ENCODE measurements at regions not wholly inside any gene's neighbourhood (a gene's known extent, or its start where the extent isn't known, plus 50 kb on each side); places are given as distances from the start of the nearest gene placed in this dataset.
"Not testable (repeated sequence)": the region's sequence is repeated elsewhere in the genome, so short reads cannot be mapped to it uniquely, and the experiment has no call there.

GRCh38 chr9:32200896-32201295, 183.5 kb upstream of the ACO1 start:
- no peak for DNase-seq

GRCh38 chr9:32209164-32209563, 175.3 kb upstream of the ACO1 start:
- not testable (repeated sequence) for DNase-seq

- DNase-seq = no peak
Measured at GRCh38 chr9:32218100-32218767, 166.2 kb upstream of the ACO1 start.

DNA sequence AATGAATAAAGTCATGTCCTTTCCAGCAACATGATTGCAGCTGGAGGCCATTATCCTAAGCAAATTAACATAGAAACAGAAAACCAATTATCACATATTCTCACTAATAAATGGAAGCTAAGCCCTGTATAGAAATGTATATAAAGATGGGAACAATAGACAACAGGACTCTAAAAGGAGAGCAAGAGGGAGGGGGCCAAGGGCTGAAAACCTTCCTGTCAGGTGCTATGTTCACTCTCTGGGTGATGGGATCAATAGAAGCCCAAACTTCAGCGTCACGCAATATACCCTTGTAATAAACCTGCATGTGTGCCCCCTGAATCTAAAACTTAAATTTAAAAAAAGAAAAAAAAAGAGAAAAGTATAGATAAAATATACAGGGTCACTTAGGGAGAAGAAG, 163.7 kb upstream of the ACO1 start:
- DNase-seq = no peak

DNA sequence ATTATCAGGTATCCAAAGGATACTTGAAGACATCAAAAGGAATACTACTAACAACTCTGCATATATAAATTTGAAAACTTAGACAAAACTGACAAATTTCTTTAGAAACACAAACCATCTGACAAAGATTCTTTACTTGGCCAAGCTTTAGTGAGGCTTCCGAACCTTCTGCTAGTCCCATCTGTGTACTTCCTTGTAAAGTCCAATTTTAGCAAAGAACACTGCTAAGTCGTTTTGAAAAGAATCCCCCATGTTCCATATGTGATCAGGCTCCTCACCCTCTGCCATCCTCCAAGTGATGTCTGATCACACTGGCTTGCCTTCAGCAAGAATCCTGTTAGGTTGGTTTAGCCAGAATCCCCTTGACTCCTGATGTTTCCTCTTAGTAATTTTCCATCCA, 150.0 kb upstream of the ACO1 start:
- DNase-seq = no peak

DNA sequence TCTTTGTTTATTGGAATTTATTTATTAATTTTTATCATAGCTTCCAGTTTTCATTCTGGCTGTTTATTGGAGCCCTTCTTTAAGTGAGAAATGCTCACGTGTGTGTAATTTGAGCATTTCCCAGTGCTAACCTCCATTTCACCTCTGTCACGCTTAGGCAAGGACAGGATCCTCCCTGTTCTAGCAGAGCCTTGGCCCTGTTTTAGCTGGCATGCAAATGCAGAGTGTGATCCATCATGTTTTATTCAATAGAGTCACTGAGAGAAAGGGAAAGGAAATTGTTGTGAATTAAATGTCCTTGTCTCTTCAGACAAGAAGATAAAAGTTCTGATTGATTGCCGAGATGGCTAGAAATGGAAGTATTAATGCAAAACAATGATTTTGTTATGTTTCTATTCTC, 137.3 kb upstream of the ACO1 start:
- no peak for DNase-seq

DNA sequence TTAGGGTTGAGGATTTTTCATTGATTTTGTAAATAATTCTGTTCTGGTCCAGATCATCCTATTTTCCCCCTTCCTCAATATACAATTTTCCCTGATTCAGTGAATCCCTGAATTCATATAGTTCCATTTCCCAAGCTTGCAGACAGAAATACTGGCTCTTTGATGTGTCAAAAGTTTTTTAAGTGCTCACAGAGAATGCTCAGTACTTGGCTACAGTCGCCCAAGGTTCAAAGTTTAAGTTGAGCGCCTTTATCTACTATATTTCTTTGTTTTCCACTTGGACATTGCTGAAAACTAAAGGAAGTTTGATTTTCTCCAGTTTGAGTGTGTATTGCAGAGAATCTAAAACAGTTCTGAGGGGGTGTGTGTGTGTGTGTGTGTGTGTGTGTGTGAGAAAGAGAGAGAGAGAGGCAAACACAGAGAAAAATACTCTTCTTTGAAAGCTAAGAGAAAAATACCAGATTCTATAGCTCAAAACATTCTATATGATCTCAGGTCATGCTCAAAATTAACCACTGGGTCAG, 136.2 kb upstream of the ACO1 start:
- DNase-seq = no peak

DNA sequence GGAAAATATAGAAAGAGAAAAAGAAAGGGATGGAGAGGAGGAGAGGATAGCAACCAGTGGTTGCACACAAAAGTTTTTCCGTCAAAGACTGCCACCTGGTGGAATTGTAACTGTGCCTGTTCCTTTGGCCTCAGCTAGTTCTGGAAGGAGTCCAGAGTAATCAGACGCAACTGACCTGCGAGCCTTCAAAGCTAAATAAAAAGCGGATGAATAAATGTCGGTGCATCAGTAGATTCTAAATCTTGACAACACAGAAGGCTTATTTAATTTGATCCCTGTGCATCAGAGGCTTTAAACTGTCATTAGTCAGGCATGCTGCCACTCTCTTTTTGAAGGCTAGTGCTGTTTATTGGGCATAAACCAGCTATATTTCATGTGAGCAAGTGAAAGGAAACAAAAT, 132.9 kb upstream of the ACO1 start:
- no peak for DNase-seq

DNA sequence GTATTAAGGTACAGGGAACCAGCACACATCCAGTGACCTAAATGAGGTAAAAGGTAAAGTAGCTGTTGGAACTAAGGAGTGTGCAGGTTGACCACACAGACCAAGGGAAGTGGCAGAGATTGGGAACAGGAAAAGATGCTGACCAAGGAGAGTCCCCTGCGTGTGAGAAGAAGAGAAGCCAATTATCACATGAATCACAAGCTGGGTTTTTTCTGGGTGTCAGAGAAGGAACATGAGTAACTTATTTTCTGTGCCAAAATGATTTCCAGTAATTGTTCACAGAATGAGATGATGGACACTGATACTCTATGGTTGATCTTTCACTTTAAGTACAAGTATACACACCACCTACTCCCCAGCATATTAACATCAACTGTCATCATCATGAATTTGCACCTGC, 130.7 kb upstream of the ACO1 start:
- DNase-seq = no peak

- DNase-seq = no peak
Measured at GRCh38 chr9:32255026-32255425, 129.4 kb upstream of the ACO1 start.

DNA sequence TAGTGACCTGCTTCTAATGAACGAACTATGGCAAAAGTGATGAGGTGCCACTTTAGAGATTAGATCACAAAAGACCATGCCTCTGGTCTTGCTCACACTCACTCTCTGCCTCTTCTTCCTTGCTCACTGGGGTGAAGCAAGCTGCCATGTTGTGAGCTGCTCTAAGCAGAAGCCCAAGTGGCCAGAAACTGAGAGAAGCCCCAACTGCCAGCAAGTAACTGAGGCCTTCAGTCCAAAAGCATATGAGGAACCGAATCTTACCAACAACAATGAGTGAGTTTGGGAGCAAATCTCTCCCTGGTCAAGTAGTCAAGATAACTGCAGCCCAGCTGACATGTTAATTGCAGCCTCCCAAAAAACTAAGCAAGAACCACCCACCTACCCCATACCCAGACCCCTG, 126.0 kb upstream of the ACO1 start:
- no peak for DNase-seq

DNA sequence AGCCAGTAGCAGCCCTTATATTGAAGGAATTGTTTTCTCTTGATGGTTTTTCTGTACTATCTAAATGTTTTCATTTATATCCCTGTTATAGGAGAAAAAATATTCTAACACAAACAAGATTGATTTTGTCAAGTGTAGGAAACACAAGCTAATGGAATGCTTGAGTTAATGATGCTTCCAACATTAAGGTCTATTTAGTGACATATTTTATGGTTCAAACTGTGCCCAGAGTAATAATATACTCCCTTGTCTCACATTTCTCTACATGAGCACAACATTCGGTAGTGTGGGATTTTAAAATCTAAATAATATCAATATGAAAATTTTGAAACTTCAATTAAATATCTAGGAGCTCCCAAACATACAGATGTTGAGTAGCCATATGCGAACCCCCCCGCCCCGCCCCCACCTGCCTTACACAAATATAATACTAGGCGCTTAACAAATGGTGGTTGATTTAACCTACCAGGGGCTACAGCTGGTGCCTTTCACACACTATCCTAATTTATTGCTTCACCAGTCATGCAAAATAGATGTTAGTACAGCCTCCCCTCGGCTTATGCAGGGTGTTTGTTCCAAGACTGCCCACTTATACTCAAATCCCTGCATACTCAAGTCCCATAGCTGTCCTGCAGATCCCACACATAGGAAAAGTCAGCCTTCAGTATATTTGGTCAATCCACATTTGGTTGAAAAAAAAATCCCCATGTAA, 124.1 kb upstream of the ACO1 start:
- DNase-seq = no peak

DNA sequence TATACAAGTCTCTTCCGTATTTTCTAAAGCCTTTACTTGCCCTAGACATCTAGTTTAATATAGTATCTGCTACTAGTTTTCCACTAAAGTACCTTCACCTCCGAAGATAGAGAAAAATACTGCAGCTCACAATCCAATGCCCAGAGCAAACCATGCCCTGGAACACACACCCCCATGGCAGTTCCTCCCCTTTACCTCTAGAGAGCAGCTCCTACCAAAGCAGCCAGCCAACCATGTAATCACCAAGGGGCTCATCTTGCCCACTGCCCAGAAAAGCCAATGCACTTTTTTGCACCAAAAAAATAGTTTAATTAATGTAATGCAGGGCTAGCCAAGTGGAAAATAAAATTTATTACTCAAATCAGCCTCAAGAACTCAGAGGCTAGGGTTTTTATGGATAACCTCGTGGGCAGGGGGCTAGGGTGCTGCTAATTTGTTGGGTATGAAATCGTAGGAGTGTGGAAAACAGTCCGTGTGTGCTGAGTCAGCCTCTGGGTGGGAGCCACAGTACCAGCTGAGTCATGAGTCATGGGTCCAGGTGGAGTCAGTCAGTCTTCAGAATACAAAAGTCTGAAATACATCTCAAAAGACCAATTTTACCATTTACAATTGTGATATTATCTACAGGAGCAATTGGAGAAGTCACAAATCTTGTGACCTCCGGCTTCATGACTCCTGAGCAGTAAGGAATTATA, 120.1 kb upstream of the ACO1 start:
- DNase-seq = no peak

DNA sequence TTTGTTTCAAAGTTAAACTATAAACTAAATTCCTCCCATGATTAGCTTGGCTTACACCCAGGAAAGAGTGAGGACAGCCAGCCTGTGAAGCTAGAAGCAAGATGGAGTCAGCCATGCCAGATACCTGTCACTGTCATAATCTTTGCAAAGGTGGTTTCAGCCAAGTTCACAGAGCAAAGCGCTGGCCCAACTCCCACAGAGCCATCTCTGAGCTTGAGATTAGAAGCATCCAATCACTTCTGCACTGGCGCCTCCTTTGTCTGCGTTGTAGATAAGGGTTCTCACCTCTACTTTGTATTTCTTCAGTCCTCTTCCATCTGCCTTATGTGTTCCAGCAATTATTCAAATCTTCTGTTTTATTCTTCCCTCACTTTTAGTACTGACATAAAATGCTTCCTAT, 119.4 kb upstream of the ACO1 start:
- DNase-seq = no peak

- DNase-seq = no peak
Measured at GRCh38 chr9:32278991-32279390, 105.5 kb upstream of the ACO1 start.

GRCh38 chr9:32289756-32290155, 94.7 kb upstream of the ACO1 start:
- DNase-seq = no peak

- DNase-seq = no peak
Measured at GRCh38 chr9:32291370-32291769, 93.1 kb upstream of the ACO1 start.

- no peak for DNase-seq
Measured at GRCh38 chr9:32292611-32293010, 91.8 kb upstream of the ACO1 start.

GRCh38 chr9:32293091-32293490, 91.4 kb upstream of the ACO1 start:
- no peak for DNase-seq

GRCh38 chr9:32294106-32294505, 90.3 kb upstream of the ACO1 start:
- DNase-seq = no peak

- no peak for DNase-seq
Measured at GRCh38 chr9:32300373-32300772, 84.1 kb upstream of the ACO1 start.

DNA sequence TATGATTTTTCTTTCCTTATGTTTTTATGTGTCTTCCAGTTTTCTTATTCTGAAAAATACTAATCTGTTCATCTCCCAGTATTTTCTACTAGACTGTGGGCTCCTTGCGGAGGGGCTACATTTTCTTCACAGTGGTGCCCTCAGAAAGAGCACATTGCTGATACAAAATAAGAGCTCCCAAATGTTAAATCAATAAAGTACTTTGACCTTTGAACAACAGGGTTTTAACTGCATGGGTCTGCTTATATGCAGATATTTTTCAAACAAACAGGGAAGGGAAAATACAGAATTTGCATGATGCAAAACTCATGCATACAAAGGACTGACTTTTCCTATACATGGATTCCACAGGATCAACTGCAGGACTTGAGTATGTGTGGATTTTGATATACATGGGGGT, 79.9 kb upstream of the ACO1 start:
- no peak for DNase-seq

DNA sequence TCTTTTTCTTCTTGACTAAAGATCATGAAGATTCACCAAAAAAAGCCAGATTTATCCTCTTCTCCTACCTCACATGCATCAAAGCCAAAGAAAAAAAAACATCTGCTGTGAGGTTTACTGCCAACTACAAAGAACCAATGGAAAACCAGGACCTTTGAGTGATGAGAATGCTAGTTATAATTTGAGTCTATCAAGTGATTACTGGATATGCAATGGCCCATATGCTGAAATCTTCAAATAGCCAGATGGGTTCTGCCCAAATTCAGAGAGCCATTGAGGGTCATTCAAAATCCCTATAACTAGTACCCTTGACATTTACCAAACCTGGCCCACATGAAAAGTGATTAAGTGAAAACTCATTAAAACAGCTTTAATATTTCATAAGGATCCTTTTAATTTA, 78.4 kb upstream of the ACO1 start:
- DNase-seq = no peak

DNA sequence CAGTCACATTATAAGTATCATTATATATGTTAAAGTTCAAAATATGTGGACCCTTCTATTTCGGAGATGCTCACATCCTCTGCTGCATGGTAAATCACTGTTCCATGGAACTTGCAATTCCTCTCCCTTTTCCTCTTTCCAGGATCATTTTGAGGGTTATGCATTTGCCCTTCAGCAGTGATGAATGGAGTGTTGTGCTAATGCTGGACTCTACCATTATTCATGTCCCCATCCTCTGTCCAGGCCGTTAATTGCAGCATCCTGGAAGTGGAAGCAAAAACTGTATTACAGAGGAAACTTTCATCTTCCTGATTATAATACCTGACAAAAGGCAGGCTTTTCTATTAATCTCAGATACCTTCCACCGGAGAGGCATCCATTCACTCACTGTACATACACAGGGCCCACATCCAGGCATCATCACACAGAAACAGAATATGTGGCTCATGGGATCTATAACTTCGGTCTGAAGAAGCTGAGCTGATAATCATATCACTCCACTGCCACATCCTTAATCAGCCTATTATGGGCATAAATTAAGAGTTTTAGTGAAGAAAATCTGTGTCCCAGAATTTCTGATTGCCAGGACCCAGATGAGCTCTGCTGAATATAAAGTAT, 65.0 kb upstream of the ACO1 start:
- no peak for DNase-seq

Measured in cerebellar nuclear complex (tissue), 1 donor.